CD14-positive monocyte (primary cell): ENCODE measurements at regions not wholly inside any gene's neighbourhood (a gene's known extent, or its start where the extent isn't known, plus 50 kb on each side); places are given as distances from the start of the nearest gene placed in this dataset.

ENCODE experiments used
- DNase-seq, 3 donors: peaks; one replicate each; pipeline ENCODE4 v3.0.0-alpha.2; 2011 to 2022
- H2AFZ ChIP-seq: 2 replicates; pipeline ENCODE4 v1.6.0; 2012; ENCODE audit warnings: mild to moderate bottlenecking, low read depth, low read length, inconsistent platforms; ENCODE audit not compliant: insufficient read depth, poor library complexity, severe bottlenecking
- H3K27ac ChIP-seq, 2 donors: 1 replicate in 1 of 2; 2 replicates in 1 of 2; pipeline ENCODE4 v1.5.1; 2012 to 2013; ENCODE audit warnings: low read length in 2 of 2, control low read depth in 1 of 2, inconsistent platforms in 1 of 2, low read depth in 1 of 2, mild to moderate bottlenecking in 1 of 2
- H3K27me3 ChIP-seq, 2 donors: one replicate each; pipeline versions ENCODE4 v1.6.0 to v1.6.1; 2011 to 2013; ENCODE audit warnings: low read length in 2 of 2; ENCODE audit not compliant: control insufficient read depth in 2 of 2, insufficient read depth in 2 of 2
- H3K36me3 ChIP-seq, 2 donors: replicated peaks in 1 of 2; 1 replicate in 1 of 2; 2 replicates in 1 of 2; pipeline versions ENCODE4 v1.5.1 to v1.6.1; 2012 to 2013; ENCODE audit warnings: low read length in 2 of 2, control low read depth in 1 of 2, inconsistent platforms in 1 of 2, mild to moderate bottlenecking in 1 of 2; ENCODE audit not compliant: insufficient read depth in 2 of 2, control insufficient read depth in 1 of 2
- H3K4me1 ChIP-seq, 2 donors: 1 replicate in 1 of 2; 2 replicates in 1 of 2; pipeline versions ENCODE4 v1.5.1 to v1.6.1; 2012 to 2013; ENCODE audit warnings: low read length in 2 of 2, control low read depth in 1 of 2, inconsistent platforms in 1 of 2, mild to moderate bottlenecking in 1 of 2, moderate library complexity in 1 of 2; ENCODE audit not compliant: insufficient read depth in 2 of 2, control insufficient read depth in 1 of 2
- H3K4me2 ChIP-seq: replicated peaks from 2 replicates; pipeline ENCODE3; 2012; ENCODE audit warnings: low read length, moderate library complexity, mild to moderate bottlenecking; ENCODE audit not compliant: poor library complexity, severe bottlenecking; ENCODE audit errors: extremely low read depth
- H3K4me3 ChIP-seq, 3 experiments: fragments of 200-600 bp in 1 of 3; sonication (generic) in 1 of 3; replicated peaks in 1 of 3; 1 replicate in 2 of 3; 2 replicates in 1 of 3; pipeline ENCODE4 v1.5.1; 2011 to 2013; ENCODE audit warnings: low read length in 3 of 3, mild to moderate bottlenecking in 3 of 3, control low read depth in 2 of 3, low read depth in 2 of 3, inconsistent platforms in 1 of 3, moderate library complexity in 1 of 3
- H3K79me2 ChIP-seq: 2 replicates; pipeline ENCODE4 v1.6.0; 2012; ENCODE audit warnings: mild to moderate bottlenecking, control low read depth, inconsistent platforms, low read length, moderate library complexity; ENCODE audit not compliant: insufficient read depth
- H3K9ac ChIP-seq: 2 replicates; pipeline ENCODE4 v1.6.0; 2017; ENCODE audit warnings: low read length, mild to moderate bottlenecking; ENCODE audit not compliant: insufficient read depth, poor library complexity, severe bottlenecking
- H3K9me3 ChIP-seq, 2 donors: replicated peaks in 1 of 2; 1 replicate in 1 of 2; 2 replicates in 1 of 2; pipeline versions ENCODE4 v1.5.1 to v1.6.1; 2012 to 2013; ENCODE audit warnings: low read length in 2 of 2, control low read depth in 1 of 2; ENCODE audit not compliant: control insufficient read depth in 1 of 2, insufficient read depth in 1 of 2
- H4K20me1 ChIP-seq: 2 replicates; pipeline ENCODE4 v1.6.0; 2012; ENCODE audit warnings: mild to moderate bottlenecking, low read length, control low read depth, moderate library complexity; ENCODE audit not compliant: insufficient read depth
- H3K27ac Mint-ChIP-seq, 7 donors: one replicate each; pipeline ENCODE4 v1.8.0; 2020; ENCODE audit warnings: mild to moderate bottlenecking in 7 of 7, mixed read lengths in 7 of 7, moderate library complexity in 6 of 7, inconsistent platforms in 2 of 7
- H3K27me3 Mint-ChIP-seq, 3 donors: one replicate each; pipeline ENCODE4 v1.8.0; 2021 to 2022; ENCODE audit warnings: low read depth in 3 of 3, mild to moderate bottlenecking in 3 of 3, mixed read lengths in 3 of 3, moderate library complexity in 3 of 3, inconsistent platforms in 1 of 3
- H3K36me3 Mint-ChIP-seq, 2 donors: one replicate each; pipeline ENCODE4 v1.8.0; 2020; ENCODE audit warnings: mixed read lengths in 2 of 2, inconsistent platforms in 1 of 2, mild to moderate bottlenecking in 1 of 2
- H3K4me1 Mint-ChIP-seq: one replicate; pipeline ENCODE4 v1.8.0; 2020; ENCODE audit warnings: mild to moderate bottlenecking, mixed read lengths
- H3K4me3 Mint-ChIP-seq, 2 donors: one replicate each; pipeline ENCODE4 v1.8.0; 2020; ENCODE audit warnings: mild to moderate bottlenecking in 2 of 2, mixed read lengths in 2 of 2, moderate library complexity in 1 of 2
- H3K9me3 Mint-ChIP-seq, 7 donors: one replicate each; pipeline ENCODE4 v1.8.0; 2020 to 2022; ENCODE audit warnings: mixed read lengths in 7 of 7, mild to moderate bottlenecking in 6 of 7, moderate library complexity in 6 of 7, inconsistent platforms in 2 of 7
- WGBS: methylation state at CpG from one replicate; pipeline ENCODE4 v1.1.5; 2013; ENCODE audit warnings: missing lambda C conversion rate; ENCODE audit not compliant: insufficient coverage; 5-methylcytosine and 5-hydroxymethylcytosine counted together
- intact Hi-C, 2 donors: fragments of 100-400 bp; cut with micrococcal nuclease; formaldehyde crosslinking; loops; one replicate each; pipeline versions ENCODE4 v1.15.0 to v1.15.1; 2023
- TF ChIP-seq, protein P1 (sequence below): fragments of 200-600 bp; IDR thresholded peaks from one replicate; pipeline ENCODE4 v1.8.0; 2022; ENCODE audit warnings: antibody characterized with exemption, mild to moderate bottlenecking

DNA sequence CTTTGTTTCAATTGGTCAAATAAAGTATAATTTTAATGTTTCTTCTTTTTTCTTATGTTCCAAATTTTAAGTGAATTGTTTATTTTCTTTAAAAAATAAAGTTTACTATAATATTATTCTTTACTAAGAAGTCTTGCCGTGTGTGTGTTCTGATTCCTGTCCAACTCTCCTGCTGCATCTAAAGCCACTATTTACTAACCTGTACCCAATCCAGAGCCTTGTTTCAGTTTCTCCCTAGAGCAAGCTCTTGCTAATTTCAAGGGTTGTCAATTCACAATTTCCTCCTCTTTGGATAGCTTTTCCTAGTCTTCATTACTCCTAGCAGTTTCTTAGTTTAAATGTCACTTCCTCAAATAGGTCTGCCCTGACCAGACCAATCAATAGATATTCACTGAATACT lies 314.9 kb upstream of the SEMA3A start:
- Mint-ChIP-seq H3K27ac (no peak overlapping the region), H3K4me1 (no peaks in the 10 kb centered on the region), H3K36me3 (no peaks in the 10 kb centered on the region), H3K9me3 (peaks cover 0 to 2% (median 0%) of the 10 kb centered on the region in 7 donors), H3K4me3 (no peak overlapping the region), H3K27me3 (no peaks in the 10 kb centered on the region)
- no peaks in the 10 kb centered on the region for H3K36me3 ChIP-seq
- H3K9ac ChIP-seq, result no peak overlapping the region
- 80% methylated on average over 1 of the region's 1 CpG for WGBS
- no peaks in the 10 kb centered on the region for H3K27me3 ChIP-seq
- intact Hi-C loops, result no loop called here
- DNase-seq, result no peak
- H3K4me3 ChIP-seq, result no peak overlapping the region
- H3K27ac ChIP-seq, result no peak overlapping the region
- H2AFZ ChIP-seq, result no peak overlapping the region
- H3K4me2 ChIP-seq, result no peak overlapping the region
- H4K20me1 ChIP-seq, result no peaks in the 10 kb centered on the region
- no peaks in the 10 kb centered on the region for H3K79me2 ChIP-seq
- H3K4me1 ChIP-seq, result no peaks in the 10 kb centered on the region
- H3K9me3 ChIP-seq, result no peaks in the 10 kb centered on the region
- TF ChIP-seq, protein P1, sequence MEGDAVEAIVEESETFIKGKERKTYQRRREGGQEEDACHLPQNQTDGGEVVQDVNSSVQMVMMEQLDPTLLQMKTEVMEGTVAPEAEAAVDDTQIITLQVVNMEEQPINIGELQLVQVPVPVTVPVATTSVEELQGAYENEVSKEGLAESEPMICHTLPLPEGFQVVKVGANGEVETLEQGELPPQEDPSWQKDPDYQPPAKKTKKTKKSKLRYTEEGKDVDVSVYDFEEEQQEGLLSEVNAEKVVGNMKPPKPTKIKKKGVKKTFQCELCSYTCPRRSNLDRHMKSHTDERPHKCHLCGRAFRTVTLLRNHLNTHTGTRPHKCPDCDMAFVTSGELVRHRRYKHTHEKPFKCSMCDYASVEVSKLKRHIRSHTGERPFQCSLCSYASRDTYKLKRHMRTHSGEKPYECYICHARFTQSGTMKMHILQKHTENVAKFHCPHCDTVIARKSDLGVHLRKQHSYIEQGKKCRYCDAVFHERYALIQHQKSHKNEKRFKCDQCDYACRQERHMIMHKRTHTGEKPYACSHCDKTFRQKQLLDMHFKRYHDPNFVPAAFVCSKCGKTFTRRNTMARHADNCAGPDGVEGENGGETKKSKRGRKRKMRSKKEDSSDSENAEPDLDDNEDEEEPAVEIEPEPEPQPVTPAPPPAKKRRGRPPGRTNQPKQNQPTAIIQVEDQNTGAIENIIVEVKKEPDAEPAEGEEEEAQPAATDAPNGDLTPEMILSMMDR, result no peak

DNA sequence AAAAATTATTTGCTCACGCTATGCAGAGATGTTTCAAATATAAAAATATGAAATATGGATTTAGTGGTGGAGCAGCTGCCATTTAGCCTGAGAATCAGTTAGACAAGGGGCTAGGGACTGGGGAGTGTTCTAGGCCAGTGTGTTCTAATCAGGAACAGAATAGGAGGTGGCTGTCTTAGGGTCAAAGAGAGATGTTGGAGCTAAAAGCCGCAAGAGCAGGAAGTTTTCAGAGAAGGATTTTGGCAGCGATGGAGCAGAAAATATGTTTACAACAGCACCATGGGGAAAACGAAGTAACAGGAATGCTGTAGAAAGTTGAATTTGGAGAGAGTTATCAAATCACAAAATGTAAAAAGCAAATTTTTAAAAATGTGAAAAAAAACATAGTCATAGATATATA lies 314.0 kb upstream of the SEMA3A start:
- H3K27ac ChIP-seq, result no peak overlapping the region
- no peak overlapping the region for H3K27ac Mint-ChIP-seq
- H3K9me3 ChIP-seq, result no peaks in the 10 kb centered on the region
- no peak overlapping the region for H3K4me2 ChIP-seq
- H3K9me3 Mint-ChIP-seq, result peaks cover 0 to 2% (median 0%) of the 10 kb centered on the region in 7 donors
- DNase-seq, result no peak
- H3K36me3 Mint-ChIP-seq, result no peaks in the 10 kb centered on the region
- no peaks in the 10 kb centered on the region for H3K4me1 Mint-ChIP-seq
- H3K27me3 Mint-ChIP-seq, result no peaks in the 10 kb centered on the region
- WGBS, result 94% methylated on average over 2 of the region's 4 CpGs
- H3K79me2 ChIP-seq, result no peaks in the 10 kb centered on the region
- no peak overlapping the region for H2AFZ ChIP-seq
- H3K36me3 ChIP-seq, result no peaks in the 10 kb centered on the region
- intact Hi-C loops, result no loop called here
- no peaks in the 10 kb centered on the region for H4K20me1 ChIP-seq
- no peaks in the 10 kb centered on the region for H3K4me1 ChIP-seq
- no peaks in the 10 kb centered on the region for H3K27me3 ChIP-seq
- TF ChIP-seq, protein P1, result no peak
- H3K9ac ChIP-seq, result no peak overlapping the region
- no peak overlapping the region for H3K4me3 ChIP-seq
- H3K4me3 Mint-ChIP-seq, result no peak overlapping the region
